Gastrocnemius medialis (tissue), 4 donors: ENCODE measurements at regions not wholly inside any gene's neighbourhood (a gene's known extent, or its start where the extent isn't known, plus 50 kb on each side); places are given as distances from the start of the nearest gene placed in this dataset.

Experiments
- ATAC-seq, 2 donors: fragments of 150-250 bp; one replicate each; pipeline ENCODE4 v1.9.1; 2016
- DNase-seq, 2 donors: peaks; one replicate each; pipeline ENCODE4 v3.0.0-alpha.2; 2019
- H3K27ac ChIP-seq, 4 donors: fragments of 200-600 bp; sonication (generic); 1 replicate in 1 of 4; 2 replicates in 3 of 4; pipeline ENCODE4 v1.5.1; 2016 to 2018; ENCODE audit warnings: mild to moderate bottlenecking in 2 of 4, moderate library complexity in 1 of 4
- H3K27me3 ChIP-seq, 3 donors: fragments of 200-600 bp; sonication (generic) in 2 of 3; 1 replicate in 1 of 3; 2 replicates in 2 of 3; pipeline versions ENCODE4 v1.5.1 to v1.6.0; 2016 to 2019; ENCODE audit warnings: mild to moderate bottlenecking in 1 of 3, moderate library complexity in 1 of 3
- H3K36me3 ChIP-seq, 2 donors: fragments of 200-600 bp; sonication (generic) in 1 of 2; one replicate each; pipeline ENCODE4 v1.5.1; 2017 to 2018
- H3K4me1 ChIP-seq, 2 donors: fragments of 200-600 bp; sonication (generic) in 1 of 2; one replicate each; pipeline ENCODE4 v1.5.1; 2016 to 2017; ENCODE audit warnings: mild to moderate bottlenecking in 2 of 2
- H3K4me3 ChIP-seq, 4 donors: fragments of 200-600 bp; sonication (generic) in 3 of 4; 1 replicate in 1 of 4; 2 replicates in 3 of 4; pipeline ENCODE4 v1.5.1; 2016 to 2019; ENCODE audit warnings: mild to moderate bottlenecking in 2 of 4
- H3K9me3 ChIP-seq, 3 donors: fragments of 200-600 bp; sonication (generic) in 2 of 3; 1 replicate in 1 of 3; 2 replicates in 2 of 3; pipeline ENCODE4 v1.5.1; 2016 to 2019
- CTCF ChIP-seq, 5 experiments: fragments of 450-650 bp in 3 of 5; fragments of 200-600 bp in 2 of 5; sonication (generic) in 2 of 5; IDR thresholded peaks in 4 of 5; conservative IDR thresholded peaks in 1 of 5; 1 replicate in 4 of 5; 2 replicates in 1 of 5; pipeline ENCODE4 v1.5.1; 2016 to 2019; ENCODE audit warnings: antibody characterized with exemption in 5 of 5, mild to moderate bottlenecking in 3 of 5, moderate library complexity in 3 of 5
- POLR2A ChIP-seq, 2 donors: fragments of 450-650 bp; IDR thresholded peaks; one replicate each; pipeline ENCODE4 v1.6.1; 2017; ENCODE audit warnings: antibody characterized with exemption in 2 of 2, mild to moderate bottlenecking in 2 of 2, moderate library complexity in 2 of 2
- in situ Hi-C, 4 donors: fragments of 200-750 bp; cut with MboI; loops; one replicate each; pipeline versions ENCODE4 v1.15.0 to v1.8.0; 2017; ENCODE audit warnings: low sequenced_read_pairs in 4 of 4
- intact Hi-C: fragments of 100-400 bp; cut with DNase I; formaldehyde crosslinking; loops from one replicate; pipeline ENCODE4 v1.15.1; 2023; ENCODE audit warnings: low total_unique reads

- intact Hi-C loops (no loop called here), in situ Hi-C loops (no loop called here)
- Histone ChIP-seq H3K9me3 (no peaks in the 10 kb centered on the region), H3K36me3 (no peaks in the 10 kb centered on the region), H3K4me1 (no peaks in the 10 kb centered on the region), H3K27me3 (no peaks in the 10 kb centered on the region), H3K27ac (no peak overlapping the region), H3K4me3 (no peak overlapping the region)
- TF ChIP-seq POLR2A (IDR thresholded peaks at IDR 0.05) (no peak), CTCF (IDR thresholded peaks at IDR 0.05 in 4 of 5, conservative IDR thresholded peaks at IDR 0.05 in 1 of 5) (no peak)
- ATAC-seq (no peak), DNase-seq (no peak)
Observed at GRCh38 chr4:138960175-138960710, 55.3 kb upstream of the NOCT start.

- peaks cover 0 to 3% of the 10 kb centered on the region in 2 donors for H3K4me1 ChIP-seq
- DNase-seq (no peak), ATAC-seq (no peak)
- no peak for TF ChIP-seq POLR2A (IDR thresholded peaks at IDR 0.05)
- TF ChIP-seq CTCF (IDR thresholded peaks at IDR 0.05 in 4 of 5, conservative IDR thresholded peaks at IDR 0.05 in 1 of 5), result no peak
- no peak overlapping the region for H3K27ac ChIP-seq
- intact Hi-C loops, result no loop called here
- in situ Hi-C loops, result no loop called here
- H3K4me3 ChIP-seq, result no peak overlapping the region
- no peaks in the 10 kb centered on the region for H3K27me3 ChIP-seq
- H3K9me3 ChIP-seq, result no peaks in the 10 kb centered on the region
- H3K36me3 ChIP-seq, result no peaks in the 10 kb centered on the region
Observed at GRCh38 chr4:138959097-138959815, 56.3 kb upstream of the NOCT start.

GRCh38 chr4:138958519-138958918 is 57.1 kb upstream of the NOCT start:
- intact Hi-C loops, result no loop called here
- ATAC-seq (no peak), DNase-seq (no peak)
- H3K4me1 ChIP-seq, result peaks cover 3% of the 10 kb centered on the region in 2 donors
- H3K27ac ChIP-seq, result no peak overlapping the region
- no peaks in the 10 kb centered on the region for H3K27me3 ChIP-seq
- in situ Hi-C loops, result no loop called here
- TF ChIP-seq POLR2A (IDR thresholded peaks at IDR 0.05), result no peak
- no peak for TF ChIP-seq CTCF (IDR thresholded peaks at IDR 0.05 in 4 of 5, conservative IDR thresholded peaks at IDR 0.05 in 1 of 5)
- H3K4me3 ChIP-seq, result no peak overlapping the region
- no peaks in the 10 kb centered on the region for H3K9me3 ChIP-seq
- H3K36me3 ChIP-seq, result no peaks in the 10 kb centered on the region

- ATAC-seq (no peak), DNase-seq (no peak)
- Histone ChIP-seq H3K4me3 (no peak overlapping the region), H3K4me1 (peaks cover 3 to 5% of the 10 kb centered on the region in 2 donors), H3K27me3 (no peaks in the 10 kb centered on the region), H3K27ac (no peak overlapping the region), H3K9me3 (no peaks in the 10 kb centered on the region), H3K36me3 (no peaks in the 10 kb centered on the region)
- TF ChIP-seq CTCF (IDR thresholded peaks at IDR 0.05 in 4 of 5, conservative IDR thresholded peaks at IDR 0.05 in 1 of 5) (no peak), POLR2A (IDR thresholded peaks at IDR 0.05) (no peak)
- in situ Hi-C loops, result no loop called here
- intact Hi-C loops, result no loop called here
Observed at GRCh38 chr4:138957302-138957701, 58.3 kb upstream of the NOCT start.
